ENCODE measurements at regions not wholly inside any gene's neighbourhood (a gene's known extent, or its start where the extent isn't known, plus 50 kb on each side); places are given as distances from the start of the nearest gene placed in this dataset.

GRCh38 chr4:166414431-166414830, 541.4 kb downstream of the TLL1 start:
- no peak for TF ChIP-seq EZH2 (IDR thresholded peaks at IDR 0.05; ENCODE audit: borderline replicate concordance)
- no peak for TF ChIP-seq CTCF (IDR thresholded peaks at IDR 0.05; ENCODE audit: poor library complexity)
- no peak for TF ChIP-seq EZH2phosphoT487 (IDR thresholded peaks at IDR 0.05; ENCODE audit: low read depth, severe bottlenecking, unreplicated experiment)
